RPMI7951 (cell line): ENCODE measurements at regions not wholly inside any gene's neighbourhood (a gene's known extent, or its start where the extent isn't known, plus 50 kb on each side); places are given as distances from the start of the nearest gene placed in this dataset.
A peak's percentile ranks its signal among the peaks of the same experiment; 100 is the strongest.
"Not testable (repeated sequence)": the region's sequence is repeated elsewhere in the genome, so short reads cannot be mapped to it uniquely, and the experiment has no call there.

Source experiments
- DNase-seq: peaks from one replicate; pipeline ENCODE4 v3.0.0-alpha.2; 2012; ENCODE audit warnings: low read depth

DNA sequence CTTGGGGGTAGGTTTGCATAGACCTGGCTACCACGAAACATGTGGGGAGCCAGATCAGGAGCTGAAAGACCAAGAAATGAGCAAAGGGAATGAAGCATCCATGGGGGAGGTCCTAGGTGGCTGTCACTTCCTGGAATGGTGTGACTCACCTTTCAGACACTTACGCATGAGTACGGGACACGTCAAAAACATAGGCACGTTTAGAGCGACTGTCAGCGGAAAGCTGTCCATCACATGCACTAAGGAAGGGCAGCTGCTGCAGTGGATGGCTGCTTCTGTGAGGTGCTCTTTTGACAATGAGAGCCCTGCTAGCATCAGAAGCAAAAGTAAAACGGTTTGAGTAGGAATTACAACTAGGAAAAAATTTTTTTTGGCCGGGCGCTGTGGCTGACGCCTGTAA is 244.6 kb upstream of the CCDC54 start:
- peak; percentile 15 for DNase-seq

DNA sequence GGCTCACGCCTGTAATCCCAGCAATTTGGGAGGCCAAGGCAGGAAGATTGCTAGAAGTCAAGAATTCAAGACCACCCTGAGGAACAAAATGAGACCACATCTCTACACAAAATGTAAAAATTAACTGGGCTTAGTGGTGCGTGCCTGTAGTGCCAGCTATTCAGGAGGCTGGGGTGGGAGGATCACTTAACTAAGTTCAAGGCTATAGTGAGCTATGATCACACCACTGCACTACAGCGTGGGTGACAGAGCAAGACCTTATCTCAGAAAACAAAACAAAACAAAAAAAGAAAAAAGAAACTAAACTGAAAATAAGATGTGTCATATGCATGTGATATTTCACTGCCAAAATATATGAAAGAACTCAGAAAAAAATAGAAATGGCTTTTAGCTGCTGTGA is 243.3 kb upstream of the CCDC54 start:
- no peak for DNase-seq

DNA sequence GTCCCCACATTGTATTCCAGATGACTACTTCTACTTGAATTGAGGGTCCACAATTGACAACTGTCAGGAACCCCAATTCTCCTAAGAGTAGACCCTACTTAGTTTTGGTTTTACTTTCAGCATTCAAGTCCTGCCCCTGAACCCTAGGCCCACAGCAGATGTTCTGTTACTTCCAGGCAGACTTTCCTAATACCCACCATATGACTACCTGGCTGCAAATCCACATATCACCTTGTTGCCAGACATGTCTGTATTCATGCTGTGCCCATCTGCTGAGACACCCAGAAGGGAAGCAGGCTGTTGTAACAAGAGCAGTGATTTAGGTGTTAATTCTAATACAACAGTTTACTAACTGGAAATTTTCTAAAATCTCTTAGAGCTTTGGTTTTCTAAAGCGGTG is 235.1 kb upstream of the CCDC54 start:
- no peak for DNase-seq

DNA sequence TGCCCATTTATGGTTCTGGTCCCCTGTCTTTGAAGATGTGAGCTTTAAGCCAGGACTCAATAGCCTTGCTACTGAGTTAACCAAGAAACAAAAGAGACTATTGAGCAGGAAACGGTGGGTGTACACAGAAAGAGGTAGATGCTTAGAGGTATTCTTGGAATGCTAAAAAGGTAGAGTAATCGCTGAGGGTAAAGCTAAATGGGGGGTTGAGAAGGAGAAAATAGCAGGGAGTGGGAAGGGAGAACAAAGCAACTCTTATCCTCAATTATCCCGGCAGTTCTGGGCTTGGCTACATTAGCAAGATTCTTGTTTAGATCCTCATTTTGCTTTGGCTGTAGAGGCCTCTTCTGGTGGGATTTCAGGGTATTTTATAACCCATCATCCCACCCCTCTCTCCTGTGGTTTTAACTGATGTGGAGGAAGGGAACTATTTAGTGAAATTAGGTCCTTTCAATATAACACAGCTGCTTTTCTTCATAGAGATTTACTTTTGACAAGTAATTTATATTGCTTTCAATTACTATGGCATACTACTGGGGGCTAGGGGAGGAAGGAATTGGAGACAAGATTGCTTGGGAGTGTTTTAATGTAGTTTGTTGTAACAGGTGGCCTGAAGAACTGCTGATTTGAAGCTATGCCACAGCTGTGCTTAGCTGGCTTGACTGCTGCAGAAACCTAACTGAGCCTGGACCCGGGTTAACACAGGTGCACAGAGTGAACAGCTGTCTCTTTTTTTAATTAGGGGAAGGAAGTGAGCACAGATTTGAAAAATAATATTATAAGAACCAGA is 234.3 kb upstream of the CCDC54 start:
- no peak for DNase-seq

DNA sequence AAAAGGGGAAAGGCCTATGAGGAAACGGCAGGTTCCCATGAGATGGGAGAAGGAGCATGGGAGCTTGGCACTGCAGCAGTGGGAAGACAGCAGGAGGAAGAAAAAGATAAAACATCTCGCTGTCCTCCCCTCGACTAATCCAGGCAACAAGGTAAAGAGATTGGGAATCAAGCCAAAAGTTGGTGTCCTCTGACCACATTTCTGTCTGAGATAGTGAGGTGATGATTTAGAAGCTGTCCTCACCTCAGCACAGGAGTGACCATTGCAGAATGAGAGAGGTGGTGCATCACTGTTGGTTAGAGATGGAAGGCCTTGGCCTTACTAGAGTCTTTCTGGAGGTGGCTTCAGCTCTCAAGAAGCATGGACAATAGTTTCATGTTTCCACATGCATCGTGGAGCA is 226.6 kb upstream of the CCDC54 start:
- DNase-seq: no peak

DNA sequence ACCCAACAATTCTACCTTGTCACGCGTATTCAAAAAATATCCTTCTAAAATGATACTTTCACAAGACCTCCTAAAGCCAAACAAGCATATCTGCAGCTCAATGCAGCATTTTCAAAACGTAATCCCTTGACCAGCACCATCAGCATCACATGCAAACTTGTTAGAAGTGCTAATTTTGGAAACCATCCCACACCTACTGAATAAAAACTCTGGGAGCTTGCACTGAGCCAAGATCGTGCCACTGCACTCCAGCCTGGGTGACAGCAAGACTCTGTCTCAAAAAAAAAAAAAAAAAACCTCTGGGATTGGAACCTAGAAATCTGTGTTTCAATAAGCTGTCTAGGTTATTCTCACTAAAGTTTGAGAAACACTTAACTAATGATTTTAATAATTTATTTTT is 223.3 kb upstream of the CCDC54 start:
- DNase-seq: no peak

DNA sequence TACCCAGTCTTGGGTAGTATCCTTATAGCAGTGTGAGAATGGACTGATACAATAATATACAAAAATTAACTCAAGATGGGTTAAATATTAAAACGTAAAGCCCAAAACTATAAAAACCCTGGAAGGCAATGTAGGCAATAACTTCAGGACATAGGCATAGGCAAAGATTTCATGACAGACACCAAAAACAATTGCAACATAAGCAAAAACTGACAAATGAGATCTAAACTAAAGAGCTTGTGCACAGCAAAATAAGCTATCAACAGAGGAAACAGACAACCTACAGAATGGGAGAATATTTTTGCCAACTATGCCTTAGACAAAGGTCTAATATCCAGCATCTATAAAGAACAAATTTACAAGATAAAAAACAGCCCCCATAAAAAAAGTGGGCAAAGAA is 204.8 kb upstream of the CCDC54 start:
- no peak for DNase-seq

DNA sequence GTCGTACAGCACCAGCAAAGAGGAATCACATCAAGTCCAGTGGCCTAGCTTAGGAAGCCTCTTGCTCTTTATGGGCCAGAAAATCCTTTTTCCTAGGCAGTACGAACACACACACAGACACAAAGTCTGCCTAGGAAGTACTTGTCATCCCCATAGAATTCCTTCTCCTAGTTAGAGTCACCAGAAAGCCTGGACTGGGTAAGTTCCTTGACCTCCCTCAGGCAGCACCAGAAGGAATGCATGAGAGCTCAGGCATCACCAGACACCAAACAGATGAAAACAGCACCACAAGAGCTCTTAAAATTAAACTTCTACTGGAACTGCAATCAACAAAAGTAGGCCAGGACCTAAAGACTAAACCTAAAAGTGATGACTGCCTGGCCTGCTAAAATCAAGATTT is 192.9 kb upstream of the CCDC54 start:
- DNase-seq: no peak

DNA sequence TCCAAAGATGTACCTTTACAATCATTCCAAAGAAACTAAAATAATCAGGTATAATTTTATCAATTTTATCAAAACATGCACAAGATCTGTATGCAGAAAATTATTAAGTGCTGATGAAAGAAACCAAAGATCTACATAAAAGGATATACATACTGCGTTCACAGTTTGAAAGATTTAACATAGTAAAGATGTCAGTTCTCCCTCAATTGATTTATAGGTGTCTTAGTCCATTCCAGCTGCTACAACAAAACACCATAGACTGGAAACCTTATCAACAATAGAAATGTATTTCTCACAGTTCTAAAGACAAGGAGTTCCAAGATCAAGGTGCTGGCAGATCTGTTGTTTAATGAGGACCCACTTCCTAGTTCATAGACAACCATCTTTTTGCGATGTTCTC is 189.0 kb upstream of the CCDC54 start:
- no peak for DNase-seq

DNA sequence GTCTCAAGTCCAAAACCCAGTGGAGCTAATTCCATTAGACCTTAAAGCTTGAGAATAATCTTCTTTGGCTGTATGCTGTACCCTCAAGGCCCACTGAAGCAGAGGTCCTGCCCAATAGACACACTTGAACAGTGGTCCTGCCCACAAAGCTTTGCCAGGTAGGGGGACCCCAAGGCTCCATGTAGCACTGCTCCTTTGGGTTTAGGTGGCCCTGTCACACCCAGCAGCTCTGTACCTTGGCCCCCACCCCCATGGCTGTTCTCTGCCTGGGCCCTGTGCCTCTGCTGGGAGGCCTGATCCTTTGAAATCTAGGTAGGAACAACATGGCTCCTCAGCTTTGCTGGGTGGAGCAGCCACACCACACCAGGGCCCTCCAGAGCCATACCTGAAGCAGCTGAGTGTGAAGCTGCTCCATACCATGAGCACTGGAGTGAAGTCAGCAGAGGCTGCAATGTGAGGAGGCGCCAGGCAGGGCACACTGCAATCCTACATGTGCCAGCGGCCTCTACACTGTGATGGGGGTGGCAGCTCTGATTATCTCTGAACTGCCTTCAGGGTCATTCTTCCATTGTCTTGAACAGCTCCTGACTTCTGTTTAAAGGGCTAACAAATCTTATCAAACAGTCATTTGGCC is 188.0 kb upstream of the CCDC54 start:
- no peak for DNase-seq

DNA sequence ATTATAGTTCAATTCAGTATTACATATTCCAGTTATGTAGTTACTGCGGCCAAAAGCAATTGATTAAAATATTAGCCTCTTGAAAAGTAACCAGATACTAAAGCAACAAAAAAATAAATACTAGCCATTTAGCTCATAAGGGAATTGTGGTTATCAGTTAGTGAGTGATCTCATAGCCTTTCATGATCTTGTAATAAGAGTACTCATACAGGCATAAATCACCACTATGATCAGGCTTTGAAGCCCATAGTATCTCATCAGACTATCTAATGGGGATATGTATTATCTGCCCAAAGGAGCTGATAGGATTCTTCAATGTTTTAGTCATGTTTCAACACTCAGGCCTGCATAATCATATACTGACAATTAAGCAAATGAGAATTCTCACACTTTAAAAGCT is 184.1 kb upstream of the CCDC54 start:
- no peak for DNase-seq

DNA sequence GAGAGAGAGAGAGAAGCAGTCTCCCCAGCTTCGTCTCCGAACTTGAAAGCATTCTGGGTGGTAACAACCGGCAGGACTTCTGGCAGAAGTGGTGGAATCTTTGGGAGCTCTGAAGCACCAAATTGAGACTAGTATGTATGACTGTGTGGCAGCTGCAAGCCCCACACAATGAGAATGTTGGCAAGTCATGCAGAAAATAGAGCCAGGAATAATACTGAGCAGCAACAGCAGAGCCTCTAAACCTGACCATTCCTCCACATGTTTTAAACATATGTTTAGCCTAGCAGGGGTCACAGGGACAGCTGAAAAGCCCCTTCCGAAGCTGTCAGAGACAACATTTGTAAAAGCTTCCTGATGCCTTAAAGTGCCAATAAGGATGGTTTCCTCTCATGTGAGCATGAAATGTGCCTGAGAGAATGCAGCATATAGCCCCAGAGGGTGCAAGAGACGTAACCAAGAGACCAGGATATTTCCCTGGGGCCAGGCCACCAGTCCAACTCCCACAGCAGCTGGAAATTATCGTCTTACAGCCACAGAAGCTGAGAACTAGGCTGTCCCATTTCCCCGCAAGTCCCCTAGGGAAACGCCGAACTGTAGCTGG is 178.6 kb upstream of the CCDC54 start:
- no peak for DNase-seq

DNA sequence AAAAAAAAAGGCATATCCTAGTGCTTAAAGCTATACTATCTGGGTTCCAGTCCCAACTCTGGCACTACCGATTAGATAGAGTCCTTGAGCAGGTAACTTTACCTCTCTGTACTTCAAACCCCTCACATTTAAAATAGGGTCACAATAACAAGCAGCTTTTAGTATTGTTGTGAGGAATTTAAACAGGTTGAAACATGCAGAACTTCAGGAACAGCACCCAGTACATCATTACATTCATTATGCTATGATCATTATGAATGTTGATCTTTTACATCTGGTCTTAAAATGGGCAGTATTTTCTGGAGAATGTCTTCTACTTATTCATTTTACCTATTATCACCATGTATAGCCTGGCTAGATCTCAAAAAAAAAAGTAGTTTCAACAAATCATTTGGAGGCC is 176.1 kb upstream of the CCDC54 start:
- DNase-seq: no peak

DNA sequence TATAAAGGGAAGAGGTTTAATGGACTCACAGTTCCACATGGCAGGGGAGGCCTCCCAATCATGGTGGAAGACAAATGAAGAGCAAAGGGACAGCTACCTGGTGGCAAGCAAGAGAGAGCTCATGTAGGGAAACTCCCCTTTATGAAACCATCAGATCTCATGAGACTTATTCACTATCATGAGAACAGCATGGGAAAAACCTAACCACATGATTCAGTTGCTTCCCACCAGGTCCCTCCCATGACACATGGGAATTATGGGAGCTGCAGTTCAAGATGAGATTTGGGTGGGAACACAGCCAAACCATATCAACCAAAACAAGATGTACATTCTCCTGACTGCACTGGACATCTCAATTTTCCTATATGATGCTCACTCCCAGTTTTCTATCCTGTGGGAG is 174.4 kb upstream of the CCDC54 start:
- not testable (repeated sequence) for DNase-seq

DNA sequence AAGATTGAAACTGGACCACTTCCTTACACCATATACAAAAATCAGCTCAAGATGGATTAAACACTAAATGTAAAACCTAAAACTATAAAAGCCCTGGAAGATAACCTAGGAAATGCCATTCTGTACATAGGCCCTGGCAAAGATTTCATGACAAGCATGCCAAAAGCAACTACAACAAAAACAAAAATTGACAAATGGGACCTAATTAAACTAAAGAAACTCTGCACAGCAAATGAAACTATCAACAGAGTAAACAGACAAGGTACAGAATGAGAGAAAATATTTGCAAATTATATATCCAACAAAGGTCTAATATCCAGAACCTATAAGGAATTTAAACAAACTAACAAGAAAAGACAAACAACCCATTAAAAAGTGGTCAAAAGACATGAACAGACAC is 173.1 kb upstream of the CCDC54 start:
- no peak for DNase-seq

DNA sequence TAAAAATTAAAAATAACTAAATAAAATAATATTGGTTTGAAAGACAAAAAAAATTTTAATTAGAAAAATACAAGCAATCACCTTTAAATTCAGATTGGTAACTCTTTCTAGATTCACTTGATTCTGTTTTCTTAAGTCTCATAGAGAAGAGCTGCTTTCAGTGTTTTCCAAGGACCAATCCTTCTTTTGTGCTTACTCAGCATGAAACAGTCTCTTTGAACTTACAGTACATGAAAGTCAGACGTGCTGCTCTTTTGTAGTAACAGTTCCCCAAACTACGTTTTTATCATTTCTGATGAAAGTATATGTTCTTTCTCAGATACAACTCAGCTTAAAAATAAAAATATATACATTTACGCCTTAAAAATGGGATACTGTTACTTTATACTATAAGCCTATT is 171.9 kb upstream of the CCDC54 start:
- DNase-seq: no peak

DNA sequence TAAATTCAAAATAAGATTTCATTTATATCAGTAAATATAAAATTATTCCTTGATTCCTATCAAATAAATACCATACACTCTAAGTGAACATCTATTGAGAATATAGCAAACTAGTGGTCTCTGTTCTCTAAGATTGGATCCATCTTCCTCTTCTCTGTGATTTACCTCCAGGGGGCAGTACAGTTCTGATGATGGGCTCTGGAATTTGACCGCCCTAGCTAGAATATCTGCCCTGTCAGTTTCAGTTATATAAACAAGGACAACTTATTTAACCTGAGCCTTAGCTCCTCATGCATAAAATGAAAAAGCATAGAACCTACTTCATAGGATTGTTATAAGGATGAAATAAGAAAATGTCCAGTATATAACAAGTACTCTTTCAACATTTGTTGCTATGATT is 171.1 kb upstream of the CCDC54 start:
- peak; percentile 73 for DNase-seq

DNA sequence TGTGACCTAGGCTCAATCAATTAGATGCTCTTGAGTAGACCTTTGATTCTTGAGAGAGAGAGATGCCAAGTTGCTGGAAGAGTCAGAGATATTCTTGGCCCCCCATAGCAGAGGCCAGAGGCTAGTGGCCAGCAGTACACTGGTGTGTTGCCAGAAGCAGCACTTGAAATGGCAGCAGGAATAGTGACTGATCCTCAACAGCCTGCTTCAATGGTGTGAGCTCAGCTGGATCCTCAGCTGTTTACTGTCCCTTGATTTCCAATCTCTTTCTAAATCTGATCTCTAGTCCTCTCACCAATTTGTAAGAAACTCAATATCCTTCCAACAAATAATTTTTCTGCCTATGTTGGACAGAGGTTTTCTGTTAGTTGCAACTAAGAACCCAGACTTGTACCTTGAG is 170.3 kb upstream of the CCDC54 start:
- no peak for DNase-seq

DNA sequence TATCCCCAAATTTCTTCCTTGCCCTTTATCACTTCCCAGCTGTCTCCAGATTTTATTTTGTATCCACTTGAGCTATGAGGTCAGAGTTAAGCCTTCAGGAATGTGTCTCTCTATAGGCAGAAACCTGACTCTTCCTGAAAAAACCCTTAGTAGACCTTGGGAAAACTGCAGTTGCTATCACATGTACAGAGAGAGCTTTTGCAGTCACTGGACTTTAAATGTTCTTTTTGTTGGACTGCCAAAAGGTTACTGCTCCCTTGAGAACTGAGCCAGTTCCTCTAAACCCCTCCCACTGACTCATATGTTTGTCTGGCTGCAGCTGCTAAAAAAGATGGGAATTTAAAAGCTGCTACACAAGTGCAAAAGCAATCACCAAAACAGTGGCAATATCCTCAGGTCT is 169.1 kb upstream of the CCDC54 start:
- DNase-seq: peak; percentile 96

DNA sequence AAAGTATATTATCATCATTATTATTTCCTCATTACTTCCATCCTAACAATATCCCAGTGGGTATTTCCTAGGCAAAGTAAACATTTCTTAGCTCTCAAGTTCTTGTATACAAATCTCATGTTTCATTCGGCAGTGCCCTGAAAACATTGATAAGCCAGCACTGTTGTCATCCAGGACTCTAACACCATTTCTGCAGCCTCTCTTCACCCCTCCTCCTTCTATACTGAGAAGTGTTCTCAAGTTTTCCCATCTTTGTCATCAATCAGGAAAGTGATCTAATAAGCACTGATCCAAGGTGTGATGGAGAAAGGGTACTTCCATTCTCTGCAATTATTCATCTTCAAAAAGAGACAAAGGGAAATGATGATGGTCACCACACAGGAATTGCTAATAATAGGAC is 168.4 kb upstream of the CCDC54 start:
- DNase-seq: no peak

DNA sequence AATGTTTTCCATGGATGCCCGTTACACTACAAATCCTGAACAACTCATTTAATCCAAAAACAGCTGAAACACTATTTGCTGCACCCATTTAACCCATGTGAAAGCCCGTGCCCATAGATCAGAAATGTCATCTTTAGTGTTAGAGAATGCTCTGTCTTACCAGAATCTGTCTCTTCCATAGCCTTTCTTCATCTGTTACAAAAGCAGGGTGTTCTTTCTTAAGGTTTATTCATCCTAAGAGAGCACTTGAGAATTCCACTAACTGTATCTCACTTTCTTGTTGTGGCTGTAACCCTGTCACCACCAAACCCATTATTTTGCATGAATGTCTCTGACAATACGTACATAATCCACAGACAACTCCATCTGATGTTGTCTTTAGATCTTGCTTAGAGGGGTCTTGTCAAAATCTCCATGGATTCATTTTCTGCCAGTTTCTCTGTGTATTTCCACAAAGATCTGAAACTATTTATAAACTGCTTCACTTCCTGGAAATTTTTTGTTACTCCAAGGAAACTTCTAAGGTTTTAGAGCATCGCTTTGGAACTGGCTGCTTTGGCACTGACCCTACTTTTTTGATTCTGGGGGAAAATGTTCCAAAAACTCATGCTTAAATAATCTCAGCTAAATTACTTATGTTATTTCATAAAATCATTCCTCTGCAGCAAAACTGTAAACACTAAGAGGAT is 167.8 kb upstream of the CCDC54 start:
- no peak for DNase-seq

DNA sequence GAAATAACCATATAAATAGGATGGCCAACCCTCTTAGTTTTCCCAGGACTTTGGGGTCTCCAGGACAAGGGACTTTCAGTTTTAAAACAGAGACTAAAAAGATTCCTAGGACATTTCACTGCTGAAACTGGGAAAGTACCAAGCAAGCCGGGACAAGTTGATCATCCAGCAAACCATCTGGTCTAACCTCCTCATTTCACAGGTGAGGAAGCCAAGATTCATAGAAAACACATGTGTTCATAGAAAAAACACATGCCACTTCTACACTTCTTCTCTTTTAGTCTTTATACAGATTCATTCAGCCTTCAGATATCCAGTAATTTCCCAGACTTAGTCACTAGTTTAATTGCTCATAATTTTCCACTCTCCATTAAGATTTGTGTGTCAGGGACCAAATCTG is 165.6 kb upstream of the CCDC54 start:
- no peak for DNase-seq

DNA sequence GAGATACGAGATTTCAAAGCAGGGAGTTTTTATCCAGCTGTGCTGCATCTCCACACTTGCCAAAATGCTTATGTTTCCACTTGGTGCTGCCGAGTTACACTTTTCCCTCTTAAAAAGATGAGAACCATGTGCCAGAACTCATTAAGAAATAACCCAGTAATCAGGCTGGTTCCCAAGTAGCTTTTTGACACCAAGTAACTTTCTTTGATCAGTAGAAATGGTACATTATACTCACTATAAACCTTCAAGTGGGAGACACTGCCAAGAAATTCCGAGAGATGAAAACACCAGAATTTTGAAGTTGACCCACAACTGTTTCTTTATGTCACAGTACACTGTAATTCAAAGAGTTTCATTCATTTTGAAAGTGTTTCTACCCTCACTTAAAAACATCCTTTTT is 164.6 kb upstream of the CCDC54 start:
- DNase-seq: no peak
